VCaP (cell line): ENCODE measurements at regions not wholly inside any gene's neighbourhood (a gene's known extent, or its start where the extent isn't known, plus 50 kb on each side); places are given as distances from the start of the nearest gene placed in this dataset.

Source experiments
- H3K27ac ChIP-seq: fragments of 450-650 bp; 2 replicates; pipeline ENCODE4 v1.5.1; 2017
- TF ChIP-seq, protein P1 (sequence below): fragments of 450-650 bp; conservative IDR thresholded peaks from 2 replicates; pipeline ENCODE4 v1.5.1; 2017; ENCODE audit warnings: mild to moderate bottlenecking, moderate library complexity

DNA sequence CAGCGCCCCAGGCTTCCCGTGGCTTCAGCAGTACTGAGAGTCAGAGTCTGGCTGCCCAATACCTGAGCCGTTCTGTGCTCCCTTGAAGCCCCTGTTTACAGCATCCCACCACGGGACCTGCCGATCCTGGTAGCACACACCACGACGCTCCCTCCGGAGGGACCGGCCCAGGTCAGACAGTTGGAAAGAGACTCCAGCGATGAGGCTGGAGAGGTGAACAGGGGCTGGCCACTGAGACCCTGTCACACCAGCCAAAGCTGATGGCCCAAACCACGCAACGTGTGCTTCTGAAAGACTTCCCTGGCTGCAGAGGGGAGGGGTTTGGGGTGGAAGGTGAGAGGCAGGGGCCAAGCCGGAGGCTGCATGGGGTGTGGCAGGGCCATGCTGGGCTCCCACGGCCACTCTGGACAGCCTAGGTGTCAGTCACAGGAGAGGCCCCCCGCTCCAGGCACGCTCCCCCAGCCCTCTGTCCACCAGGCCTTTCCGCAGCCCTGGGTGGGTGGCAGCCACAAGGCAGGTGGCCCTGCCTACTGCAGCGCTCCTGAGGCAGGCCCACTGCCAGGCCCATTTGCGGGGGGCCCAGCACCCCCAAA is 140.2 kb upstream of the CHST15 start:
- no peak overlapping the region for H3K27ac ChIP-seq
- TF ChIP-seq, protein P1, sequence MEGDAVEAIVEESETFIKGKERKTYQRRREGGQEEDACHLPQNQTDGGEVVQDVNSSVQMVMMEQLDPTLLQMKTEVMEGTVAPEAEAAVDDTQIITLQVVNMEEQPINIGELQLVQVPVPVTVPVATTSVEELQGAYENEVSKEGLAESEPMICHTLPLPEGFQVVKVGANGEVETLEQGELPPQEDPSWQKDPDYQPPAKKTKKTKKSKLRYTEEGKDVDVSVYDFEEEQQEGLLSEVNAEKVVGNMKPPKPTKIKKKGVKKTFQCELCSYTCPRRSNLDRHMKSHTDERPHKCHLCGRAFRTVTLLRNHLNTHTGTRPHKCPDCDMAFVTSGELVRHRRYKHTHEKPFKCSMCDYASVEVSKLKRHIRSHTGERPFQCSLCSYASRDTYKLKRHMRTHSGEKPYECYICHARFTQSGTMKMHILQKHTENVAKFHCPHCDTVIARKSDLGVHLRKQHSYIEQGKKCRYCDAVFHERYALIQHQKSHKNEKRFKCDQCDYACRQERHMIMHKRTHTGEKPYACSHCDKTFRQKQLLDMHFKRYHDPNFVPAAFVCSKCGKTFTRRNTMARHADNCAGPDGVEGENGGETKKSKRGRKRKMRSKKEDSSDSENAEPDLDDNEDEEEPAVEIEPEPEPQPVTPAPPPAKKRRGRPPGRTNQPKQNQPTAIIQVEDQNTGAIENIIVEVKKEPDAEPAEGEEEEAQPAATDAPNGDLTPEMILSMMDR: no peak

DNA sequence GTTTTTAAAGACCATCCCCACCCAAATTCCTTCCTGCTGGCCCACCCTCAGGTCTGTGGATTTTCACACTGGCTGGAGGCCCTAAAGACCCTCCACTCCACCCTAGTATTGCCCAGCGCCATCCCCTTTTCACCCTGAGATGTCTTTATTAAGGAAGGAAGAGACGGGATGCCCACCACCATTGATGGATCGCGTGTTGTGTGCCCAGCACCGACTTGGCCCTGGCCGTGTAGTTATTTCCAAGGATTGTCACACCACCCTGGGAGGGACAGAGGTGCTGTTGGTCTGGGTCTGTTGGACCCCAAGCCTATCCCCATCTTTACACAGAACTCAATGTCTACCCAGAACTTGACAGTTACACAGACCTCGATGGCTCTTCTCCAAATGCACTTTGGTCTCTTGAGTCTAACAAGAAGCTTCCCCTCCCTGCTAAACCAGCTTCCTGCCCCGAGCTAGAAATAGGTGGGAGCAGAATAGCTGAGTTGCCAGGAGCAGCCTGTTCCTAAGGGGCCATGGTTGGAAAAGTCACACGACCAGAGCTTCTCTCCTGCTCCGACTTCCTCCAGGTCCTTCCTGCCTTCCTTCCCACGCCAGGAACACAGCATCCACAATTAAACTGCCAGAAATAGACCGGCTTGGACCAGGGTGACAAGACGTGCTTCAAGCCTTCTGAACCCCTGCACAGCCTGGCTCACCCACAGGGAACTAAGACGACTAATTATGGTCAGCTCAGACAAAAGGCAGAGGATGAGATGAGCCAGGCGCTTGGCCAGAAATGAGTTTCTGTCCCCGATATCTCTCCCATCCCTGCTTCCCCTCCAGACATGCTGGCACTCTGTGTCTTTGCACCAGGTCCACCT is 139.5 kb upstream of the CHST15 start:
- TF ChIP-seq, protein P1: no peak
- no peak overlapping the region for H3K27ac ChIP-seq

DNA sequence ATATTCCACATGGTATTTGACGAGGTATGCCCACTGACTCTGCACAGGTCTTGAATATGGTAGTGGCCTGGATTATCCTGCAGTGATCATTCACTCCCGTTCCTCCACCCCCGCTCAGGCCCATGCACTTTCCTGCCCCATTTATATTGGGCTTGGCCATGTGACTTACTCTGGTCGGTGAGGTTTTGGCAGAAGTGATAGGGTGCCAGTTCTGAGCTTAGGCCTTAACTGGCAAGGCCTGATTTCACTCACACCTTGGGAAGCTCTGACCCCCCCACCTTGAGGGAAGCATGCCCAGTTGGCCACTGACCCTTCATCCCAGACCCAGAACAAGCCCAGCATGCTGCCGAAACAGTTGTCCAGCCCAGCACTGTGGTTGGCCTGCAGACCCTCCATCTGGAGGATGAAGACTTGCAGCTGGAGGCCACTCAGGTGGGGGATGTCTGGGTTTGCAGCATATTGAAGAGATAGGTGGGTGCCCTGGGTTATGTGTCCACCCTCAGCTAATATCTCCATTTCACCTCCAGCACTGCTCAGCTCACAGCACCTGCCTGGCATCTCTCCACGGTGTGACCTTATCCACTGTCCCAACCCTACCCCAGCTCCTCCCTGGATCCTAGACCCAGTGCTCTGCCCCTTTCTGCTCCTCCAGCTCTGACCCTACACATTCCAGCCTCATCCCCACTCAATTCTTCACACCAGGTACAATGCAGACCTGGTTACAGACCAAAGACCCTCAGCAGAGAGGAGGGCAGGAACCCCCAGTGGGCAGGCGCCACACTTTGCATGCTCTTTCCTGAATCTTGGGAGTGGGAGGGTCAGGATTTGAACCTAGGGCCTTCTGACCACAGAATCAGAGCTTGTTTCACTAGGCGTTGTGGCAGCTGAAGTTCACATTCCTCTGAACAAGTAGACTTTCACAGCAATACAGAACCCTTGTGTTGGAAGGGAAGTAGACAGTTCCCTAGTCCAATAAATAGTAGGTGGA is 138.1 kb upstream of the CHST15 start:
- H3K27ac ChIP-seq: no peak overlapping the region
- TF ChIP-seq, protein P1: no peak

DNA sequence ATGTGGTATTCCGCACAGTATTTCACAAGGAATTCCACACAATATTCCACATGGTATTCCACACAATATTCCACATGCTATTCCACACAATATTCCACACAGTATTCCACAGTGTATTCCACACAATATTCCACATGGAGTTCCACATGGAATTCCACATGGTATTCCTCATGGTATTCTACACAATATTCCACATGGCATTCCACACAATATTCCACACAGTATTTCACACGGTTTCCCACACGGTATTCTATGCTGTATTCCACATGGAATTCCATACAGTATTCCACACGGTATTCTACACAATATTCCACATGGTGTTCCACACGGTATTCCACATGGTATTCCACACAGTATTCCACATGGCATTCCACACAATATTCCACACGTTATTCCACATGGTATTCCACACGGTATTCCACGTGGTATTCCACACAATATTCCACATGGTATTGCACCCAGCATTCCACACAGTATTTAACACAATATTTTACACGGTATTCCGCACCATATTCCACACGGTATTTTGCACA is 137.3 kb upstream of the CHST15 start:
- H3K27ac ChIP-seq: no peak overlapping the region

DNA sequence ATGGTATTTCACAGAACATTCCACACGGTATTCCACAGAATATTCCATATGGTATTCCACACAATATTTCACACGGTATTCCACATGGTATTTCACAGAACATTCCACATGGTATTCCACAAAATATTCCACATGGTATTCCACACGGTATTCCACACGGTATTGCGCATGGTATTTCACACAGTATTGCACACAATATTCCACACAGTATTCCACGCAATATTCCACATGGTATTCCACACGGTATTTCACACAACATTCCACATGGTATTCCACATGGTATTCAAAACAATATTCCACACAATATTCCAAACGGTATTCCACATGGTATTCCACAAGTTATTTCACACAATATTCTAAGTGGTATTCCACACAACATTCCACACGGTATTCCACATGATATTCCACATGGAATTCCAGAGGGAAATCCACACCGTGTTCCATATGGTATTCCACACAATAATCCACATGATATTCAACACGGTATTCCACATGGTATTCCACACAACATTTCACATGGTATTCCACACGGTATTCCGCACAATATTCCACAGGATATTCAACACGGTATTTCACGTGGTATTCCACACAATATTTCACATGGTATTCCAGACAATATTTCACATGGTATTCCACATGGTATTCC is 136.7 kb upstream of the CHST15 start:
- TF ChIP-seq, protein P1: no peak
- H3K27ac ChIP-seq: no peak overlapping the region

More for the DNA sequence above, 137.3 kb upstream of the CHST15 start:
- TF ChIP-seq, protein P1: no peak

DNA sequence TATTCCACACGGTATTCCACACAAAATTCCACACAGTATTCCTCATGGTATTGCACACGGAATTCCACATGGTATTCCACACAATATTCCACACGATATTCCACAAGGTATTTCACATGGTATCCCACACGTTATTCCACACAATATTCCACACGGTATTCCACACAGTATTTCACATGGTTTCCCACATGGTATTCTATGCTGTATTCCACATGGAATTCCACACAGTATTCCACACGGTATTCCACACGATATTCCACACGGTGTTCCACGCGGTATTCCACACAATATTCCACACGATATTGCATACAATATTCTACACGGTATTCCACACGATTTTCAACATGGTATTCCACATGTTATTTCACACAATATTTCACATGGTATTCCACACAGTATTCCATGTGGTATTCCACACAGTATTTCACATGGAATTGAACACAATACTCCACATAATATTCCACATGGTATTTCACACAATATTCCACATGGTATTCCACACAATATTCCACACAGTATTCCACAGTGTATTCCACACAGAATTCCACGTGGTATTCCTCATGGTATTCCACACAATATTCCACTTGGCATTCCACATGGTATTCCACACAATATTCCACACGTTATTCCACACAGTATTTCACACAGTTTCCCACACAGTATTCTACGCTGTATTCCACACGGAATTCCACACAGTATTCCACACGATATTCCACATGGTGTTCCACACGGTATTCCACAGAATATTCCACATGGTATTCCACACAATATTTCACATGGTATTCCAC is 136.0 kb upstream of the CHST15 start:
- H3K27ac ChIP-seq: no peak overlapping the region
- TF ChIP-seq, protein P1: no peak
